Liver (tissue), 3 donors: ENCODE measurements at regions not wholly inside any gene's neighbourhood (a gene's known extent, or its start where the extent isn't known, plus 50 kb on each side); places are given as distances from the start of the nearest gene placed in this dataset.
"Not testable (repeated sequence)": the region's sequence is repeated elsewhere in the genome, so short reads cannot be mapped to it uniquely, and the experiment has no call there.

Source experiments
- EGR1 ChIP-seq, 2 donors: IDR thresholded peaks; 2 replicates each; pipeline ENCODE4 v1.6.1; 2016 to 2018; ENCODE audit warnings: antibody characterized with exemption in 2 of 2, low read depth in 2 of 2
- GABPA ChIP-seq, 2 donors: IDR thresholded peaks in 1 of 2; conservative IDR thresholded peaks in 1 of 2; 2 replicates each; pipeline ENCODE4 v1.6.1; 2016; ENCODE audit warnings: antibody characterized with exemption in 2 of 2, mild to moderate bottlenecking in 1 of 2, moderate library complexity in 1 of 2
- RXRA ChIP-seq, 2 donors: IDR thresholded peaks; 2 replicates each; pipeline ENCODE4 v1.6.1; 2017 to 2018; ENCODE audit warnings: antibody characterized with exemption in 2 of 2, mild to moderate bottlenecking in 1 of 2
- TAF1 ChIP-seq: conservative IDR thresholded peaks from 2 replicates; pipeline ENCODE4 v1.6.1; 2016; ENCODE audit warnings: antibody characterized with exemption, mild to moderate bottlenecking
- YY1 ChIP-seq: IDR thresholded peaks from 2 replicates; pipeline ENCODE4 v1.6.1; 2016; ENCODE audit warnings: antibody characterized with exemption, mild to moderate bottlenecking
- TF ChIP-seq, protein P1 (sequence below): fragments of 150-350 bp; IDR thresholded peaks from 2 replicates; pipeline ENCODE4 v1.5.1; 2017; ENCODE audit warnings: improper control_type of control experiment, low read depth, low read length; ENCODE audit not compliant: missing input control
- donor health status: healthy.
- donor health status: healthy.

GRCh38 chr12:131296136-131296535 lies 342.4 kb downstream of the ADGRD1 start:
- TF ChIP-seq, protein P1, sequence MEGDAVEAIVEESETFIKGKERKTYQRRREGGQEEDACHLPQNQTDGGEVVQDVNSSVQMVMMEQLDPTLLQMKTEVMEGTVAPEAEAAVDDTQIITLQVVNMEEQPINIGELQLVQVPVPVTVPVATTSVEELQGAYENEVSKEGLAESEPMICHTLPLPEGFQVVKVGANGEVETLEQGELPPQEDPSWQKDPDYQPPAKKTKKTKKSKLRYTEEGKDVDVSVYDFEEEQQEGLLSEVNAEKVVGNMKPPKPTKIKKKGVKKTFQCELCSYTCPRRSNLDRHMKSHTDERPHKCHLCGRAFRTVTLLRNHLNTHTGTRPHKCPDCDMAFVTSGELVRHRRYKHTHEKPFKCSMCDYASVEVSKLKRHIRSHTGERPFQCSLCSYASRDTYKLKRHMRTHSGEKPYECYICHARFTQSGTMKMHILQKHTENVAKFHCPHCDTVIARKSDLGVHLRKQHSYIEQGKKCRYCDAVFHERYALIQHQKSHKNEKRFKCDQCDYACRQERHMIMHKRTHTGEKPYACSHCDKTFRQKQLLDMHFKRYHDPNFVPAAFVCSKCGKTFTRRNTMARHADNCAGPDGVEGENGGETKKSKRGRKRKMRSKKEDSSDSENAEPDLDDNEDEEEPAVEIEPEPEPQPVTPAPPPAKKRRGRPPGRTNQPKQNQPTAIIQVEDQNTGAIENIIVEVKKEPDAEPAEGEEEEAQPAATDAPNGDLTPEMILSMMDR = not testable (repeated sequence)
- not testable (repeated sequence) for TF ChIP-seq RXRA (IDR thresholded peaks at IDR 0.05); EGR1 (IDR thresholded peaks at IDR 0.05; ENCODE audit: low read depth in 2 of 2); GABPA (IDR thresholded peaks at IDR 0.05 in 1 of 2, conservative IDR thresholded peaks at IDR 0.05 in 1 of 2); YY1; TAF1
